Right lobe of liver (tissue), 4 donors: ENCODE measurements at regions not wholly inside any gene's neighbourhood (a gene's known extent, or its start where the extent isn't known, plus 50 kb on each side); places are given as distances from the start of the nearest gene placed in this dataset.

Experiments used
- CTCF ChIP-seq, 4 donors: fragments of 200-600 bp in 3 of 4; fragments of 450-650 bp in 1 of 4; IDR thresholded peaks; one replicate each; pipeline versions ENCODE4 v1.5.1 to v1.8.0; 2016 to 2022; ENCODE audit warnings: antibody characterized with exemption in 4 of 4, mild to moderate bottlenecking in 2 of 4
- POLR2A ChIP-seq: fragments of 450-650 bp; IDR thresholded peaks from one replicate; pipeline ENCODE4 v1.6.1; 2017; ENCODE audit warnings: antibody characterized with exemption, mild to moderate bottlenecking
- donor health status: DM: no; HTN: no; CAD: no.
- donor health status: DM: no; HTN: no; CAD: no.
- donor health status: DM: no; HTN: yes; CAD: no.

GRCh38 chr15:38696109-38696727 is 131.6 kb upstream of the RASGRP1 start:
- TF ChIP-seq CTCF (IDR thresholded peaks at IDR 0.05) = no peak
- no peak for TF ChIP-seq POLR2A
